Aorta (tissue), 5 donors: ENCODE measurements at regions not wholly inside any gene's neighbourhood (a gene's known extent, or its start where the extent isn't known, plus 50 kb on each side); places are given as distances from the start of the nearest gene placed in this dataset.
A peak's percentile ranks its signal among the peaks of the same experiment; 100 is the strongest.

Source experiments
- ATAC-seq: fragments of 200-7000 bp; cut with Tn5 transposase; one replicate; pipeline ENCODE4 v1.9.1; 2022; ENCODE audit warnings: moderate library complexity; ENCODE audit not compliant: low FRiP score
- DNase-seq, 2 donors: peaks; one replicate each; pipeline ENCODE4 v3.0.0-alpha.2; 2020
- H3K27ac ChIP-seq, 2 donors: one replicate each; pipeline ENCODE4 v1.5.1; 2013; ENCODE audit warnings: low read length in 2 of 2, mild to moderate bottlenecking in 2 of 2, moderate library complexity in 2 of 2, control low read depth in 1 of 2, inconsistent platforms in 1 of 2, low read depth in 1 of 2
- H3K27me3 ChIP-seq, 2 donors: one replicate each; pipeline ENCODE4 v1.6.1; 2013; ENCODE audit warnings: control low read depth in 1 of 2, low read length in 1 of 2, mild to moderate bottlenecking in 1 of 2, moderate library complexity in 1 of 2; ENCODE audit not compliant: insufficient read depth in 2 of 2, control insufficient read depth in 1 of 2
- H3K36me3 ChIP-seq, 2 donors: one replicate each; pipeline ENCODE4 v1.6.1; 2013; ENCODE audit warnings: control low read depth in 1 of 2, low read length in 1 of 2, mild to moderate bottlenecking in 1 of 2; ENCODE audit not compliant: insufficient read depth in 2 of 2, control insufficient read depth in 1 of 2
- H3K4me1 ChIP-seq, 2 donors: one replicate each; pipeline ENCODE4 v1.6.1; 2013; ENCODE audit warnings: low read length in 2 of 2, control low read depth in 1 of 2, mild to moderate bottlenecking in 1 of 2, moderate library complexity in 1 of 2; ENCODE audit not compliant: insufficient read depth in 2 of 2, control insufficient read depth in 1 of 2
- H3K4me3 ChIP-seq, 2 donors: one replicate each; pipeline ENCODE4 v1.5.1; 2013; ENCODE audit warnings: low read length in 2 of 2, control low read depth in 1 of 2, mild to moderate bottlenecking in 1 of 2
- H3K9me3 ChIP-seq: one replicate; pipeline ENCODE4 v1.6.1; 2013; ENCODE audit warnings: mild to moderate bottlenecking, low read length; ENCODE audit not compliant: control insufficient read depth
- WGBS, 2 donors: extraction: QIAGEN DNeasy Blood & Tissue Kit; methylation state at CpG; one replicate each; pipeline ENCODE4 v1.1.7; 2013; 5-methylcytosine and 5-hydroxymethylcytosine counted together
- intact Hi-C, 2 donors: fragments of 100-400 bp; cut with DNase I; formaldehyde crosslinking; loops; one replicate each; pipeline versions ENCODE4 v1.14.2 to v1.15.0; 2022
- donor health status: healthy with polysubstance abuse.
- donor health status: Bipolar disorder and iron deficiency.
- donor health status: DM: no; HTN: no; CAD: no.
- donor health status: DM: no; HTN: no; CAD: no.
- donor health status: DM: yes; HTN: yes; CAD: no.

DNA sequence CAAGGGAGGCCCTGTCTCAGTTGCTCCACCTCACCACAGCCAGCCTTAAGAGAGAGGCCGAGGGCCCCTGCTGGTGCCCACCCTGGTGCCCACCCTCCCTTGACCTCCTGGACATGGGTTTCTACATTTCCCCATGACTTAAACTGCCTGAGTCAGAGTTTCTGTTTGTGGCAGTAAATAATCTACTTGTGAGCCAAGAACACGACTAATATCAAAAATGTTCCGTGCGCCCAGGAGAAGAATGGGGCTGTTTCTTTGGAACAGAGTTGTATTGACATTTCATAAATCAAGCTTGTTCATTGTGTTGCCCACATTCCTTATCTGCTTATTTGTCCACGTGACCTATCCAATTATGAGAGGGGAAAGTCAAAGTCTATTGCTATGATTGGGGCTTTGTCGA lies 143.5 kb downstream of the ANKRD60 start:
- Histone ChIP-seq H3K27me3 (no peaks in the 10 kb centered on the region), H3K9me3 (no peaks in the 10 kb centered on the region), H3K4me3 (no peak overlapping the region), H3K4me1 (no peaks in the 10 kb centered on the region), H3K36me3 (no peaks in the 10 kb centered on the region), H3K27ac (no peak overlapping the region)
- DNase-seq (no peak), ATAC-seq (no peak)
- intact Hi-C loops, result loop anchor here in 1 of 2 donors (5.0 kb wide), 2 partner anchors 92 to 433 kb away; no protein-coding TSS in a partner anchor
- WGBS, 2 donors, result 65 to 68% methylated on average over 6 of the region's 6 CpGs

DNA sequence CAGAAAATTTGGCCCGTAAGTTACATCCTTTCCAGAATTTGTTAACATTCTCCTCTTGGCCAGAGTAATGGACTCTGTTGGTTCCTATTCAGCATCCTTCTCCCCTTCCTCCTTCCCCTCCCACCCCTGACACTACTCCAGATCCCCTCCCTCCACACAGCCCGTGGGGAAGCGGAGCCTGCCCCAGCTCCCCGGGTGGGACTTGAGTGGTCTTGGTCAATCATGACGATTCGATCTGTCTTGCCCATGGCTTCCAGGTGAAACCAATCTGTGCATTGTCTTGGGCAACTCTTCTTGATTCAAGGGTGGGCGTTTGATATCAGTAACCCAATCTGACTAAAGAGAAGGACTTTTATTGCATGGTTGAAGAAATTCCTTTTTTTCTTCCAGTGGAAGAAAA lies 143.9 kb downstream of the ANKRD60 start:
- no peak overlapping the region for H3K27ac ChIP-seq
- H3K4me1 ChIP-seq, result no peaks in the 10 kb centered on the region
- WGBS, 2 donors, result 95 to 98% methylated on average over 7 of the region's 7 CpGs
- no peak overlapping the region for H3K4me3 ChIP-seq
- no peaks in the 10 kb centered on the region for H3K9me3 ChIP-seq
- ATAC-seq (no peak), DNase-seq (no peak)
- H3K36me3 ChIP-seq, result no peaks in the 10 kb centered on the region
- H3K27me3 ChIP-seq, result no peaks in the 10 kb centered on the region
- intact Hi-C loops, result no loop called here

DNA sequence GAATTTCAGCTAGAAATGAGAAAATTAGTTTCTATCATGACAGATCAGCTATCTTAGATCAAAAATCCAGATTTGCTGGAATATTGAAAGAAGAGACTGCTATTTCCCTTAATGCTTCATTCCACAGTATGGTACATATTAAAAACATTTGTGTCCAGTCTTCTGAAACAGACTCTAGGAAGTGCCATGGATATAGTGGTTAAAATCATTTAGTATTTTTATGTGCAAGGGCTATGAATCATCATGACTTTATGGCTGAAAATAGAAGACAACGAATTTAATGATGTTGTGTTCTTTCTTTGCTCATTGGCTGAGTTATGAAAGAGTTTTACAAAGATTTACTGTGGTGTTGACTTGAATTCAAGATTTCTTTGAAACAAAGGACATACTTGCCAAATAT lies 146.6 kb downstream of the ANKRD60 start:
- H3K27me3 ChIP-seq, result no peaks in the 10 kb centered on the region
- H3K4me3 ChIP-seq, result no peak overlapping the region
- intact Hi-C loops, result no loop called here
- DNase-seq (no peak), ATAC-seq (no peak)
- 0 to 2% methylated on average over 1 of the region's 1 CpG for WGBS, 2 donors
- H3K9me3 ChIP-seq, result peaks cover 4% of the 10 kb centered on the region
- no peaks in the 10 kb centered on the region for H3K4me1 ChIP-seq
- H3K36me3 ChIP-seq, result no peaks in the 10 kb centered on the region
- H3K27ac ChIP-seq, result no peak overlapping the region

DNA sequence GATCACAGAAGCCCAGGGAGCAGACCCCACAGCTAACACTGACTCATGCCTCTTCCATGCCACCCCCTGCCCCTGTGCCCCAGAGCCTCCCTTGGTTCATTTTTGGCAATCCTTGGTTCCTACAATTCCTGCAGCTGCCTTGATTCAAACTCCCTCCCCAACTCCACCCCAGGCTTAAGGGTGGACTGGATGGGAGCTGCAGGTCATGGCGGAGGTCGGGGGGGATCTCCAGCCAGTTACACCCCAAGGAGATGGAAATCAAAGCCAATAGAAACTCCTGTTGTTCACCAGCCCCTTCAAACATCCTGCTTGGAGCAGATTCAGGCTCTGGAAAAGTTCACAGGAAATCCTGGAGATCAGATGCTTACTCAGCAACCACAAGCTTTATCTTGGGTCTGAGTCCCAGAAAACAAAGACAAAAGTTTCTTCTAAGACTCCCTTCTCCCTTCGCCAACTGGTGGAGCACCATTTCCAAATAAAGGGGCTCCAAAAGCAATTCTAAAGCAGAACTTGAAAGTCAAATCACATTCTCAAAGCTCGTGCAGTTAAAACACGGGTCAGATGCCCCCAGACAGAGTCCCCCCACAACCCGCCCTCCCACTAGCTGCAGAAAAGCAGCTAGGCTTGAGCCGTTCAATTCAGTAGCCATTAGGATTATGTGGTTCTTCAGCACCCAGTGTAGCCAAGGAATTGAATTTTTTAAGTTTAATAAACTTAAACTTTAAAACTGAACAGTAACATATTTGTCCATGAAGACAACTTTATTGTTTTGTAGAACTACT lies 149.5 kb downstream of the ANKRD60 start:
- H3K36me3 ChIP-seq, result no peaks in the 10 kb centered on the region
- 12 to 28% methylated on average over 7 of the region's 7 CpGs for WGBS, 2 donors
- ATAC-seq (no peak), DNase-seq (no peak)
- intact Hi-C loops, result no loop called here
- H3K9me3 ChIP-seq, result peaks cover 4% of the 10 kb centered on the region
- H3K27ac ChIP-seq, result no peak overlapping the region
- H3K4me1 ChIP-seq, result no peaks in the 10 kb centered on the region
- H3K4me3 ChIP-seq, result no peak overlapping the region
- no peaks in the 10 kb centered on the region for H3K27me3 ChIP-seq

DNA sequence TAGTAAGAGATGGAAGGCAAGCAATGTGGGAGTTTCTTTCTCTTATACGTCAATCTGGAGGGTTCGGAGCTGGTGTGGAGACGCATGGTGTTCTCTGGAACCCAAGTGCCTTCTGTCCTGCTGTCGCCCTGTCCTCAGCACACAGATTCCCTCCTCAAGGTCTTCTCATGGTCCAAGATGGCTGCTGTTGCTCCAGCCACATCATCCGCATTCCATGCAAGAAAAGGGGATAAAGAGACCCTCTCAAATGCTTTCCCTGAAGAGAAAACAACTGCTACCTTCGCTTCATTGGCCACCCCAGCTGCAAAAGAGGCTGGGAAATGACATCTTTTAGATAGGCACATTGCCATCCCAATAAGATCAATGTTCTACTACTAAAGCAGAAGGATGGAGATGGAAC lies 151.2 kb downstream of the ANKRD60 start:
- no peak for ATAC-seq
- WGBS, 2 donors, result 97 to 100% methylated on average over 6 of the region's 6 CpGs
- no peak overlapping the region for H3K4me3 ChIP-seq
- H3K27ac ChIP-seq, result no peak overlapping the region
- DNase-seq, result no peak
- H3K36me3 ChIP-seq, result no peaks in the 10 kb centered on the region
- peaks cover 4% of the 10 kb centered on the region for H3K9me3 ChIP-seq
- no peaks in the 10 kb centered on the region for H3K4me1 ChIP-seq
- no peaks in the 10 kb centered on the region for H3K27me3 ChIP-seq
- intact Hi-C loops, result no loop called here

DNA sequence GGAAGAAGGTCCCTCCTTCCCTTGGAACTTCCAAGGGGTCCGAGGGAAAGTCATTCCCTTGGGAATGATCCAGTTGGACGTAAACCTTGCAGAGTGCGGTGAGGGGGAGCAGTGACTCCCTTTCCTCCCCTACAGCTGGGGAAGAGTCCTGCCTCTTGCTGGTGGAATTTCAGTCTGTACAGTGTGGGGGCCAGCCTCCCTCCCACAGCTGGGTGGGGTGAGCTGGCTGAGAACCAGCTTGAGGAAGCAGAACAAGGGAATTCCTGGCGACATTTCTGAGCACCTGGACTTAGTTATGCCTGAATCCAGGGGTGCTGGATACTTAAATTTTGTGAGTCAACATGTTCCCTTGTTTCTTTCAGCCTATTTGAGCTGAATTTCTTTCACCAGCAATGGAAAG lies 152.0 kb downstream of the ANKRD60 start:
- DNase-seq (no peak), ATAC-seq (no peak)
- no peaks in the 10 kb centered on the region for H3K4me1 ChIP-seq
- no peak overlapping the region for H3K27ac ChIP-seq
- WGBS, 2 donors, result 84 to 87% methylated on average over 4 of the region's 4 CpGs
- intact Hi-C loops, result no loop called here
- no peaks in the 10 kb centered on the region for H3K36me3 ChIP-seq
- H3K9me3 ChIP-seq, result peaks cover 4% of the 10 kb centered on the region
- H3K27me3 ChIP-seq, result no peaks in the 10 kb centered on the region
- no peak overlapping the region for H3K4me3 ChIP-seq

DNA sequence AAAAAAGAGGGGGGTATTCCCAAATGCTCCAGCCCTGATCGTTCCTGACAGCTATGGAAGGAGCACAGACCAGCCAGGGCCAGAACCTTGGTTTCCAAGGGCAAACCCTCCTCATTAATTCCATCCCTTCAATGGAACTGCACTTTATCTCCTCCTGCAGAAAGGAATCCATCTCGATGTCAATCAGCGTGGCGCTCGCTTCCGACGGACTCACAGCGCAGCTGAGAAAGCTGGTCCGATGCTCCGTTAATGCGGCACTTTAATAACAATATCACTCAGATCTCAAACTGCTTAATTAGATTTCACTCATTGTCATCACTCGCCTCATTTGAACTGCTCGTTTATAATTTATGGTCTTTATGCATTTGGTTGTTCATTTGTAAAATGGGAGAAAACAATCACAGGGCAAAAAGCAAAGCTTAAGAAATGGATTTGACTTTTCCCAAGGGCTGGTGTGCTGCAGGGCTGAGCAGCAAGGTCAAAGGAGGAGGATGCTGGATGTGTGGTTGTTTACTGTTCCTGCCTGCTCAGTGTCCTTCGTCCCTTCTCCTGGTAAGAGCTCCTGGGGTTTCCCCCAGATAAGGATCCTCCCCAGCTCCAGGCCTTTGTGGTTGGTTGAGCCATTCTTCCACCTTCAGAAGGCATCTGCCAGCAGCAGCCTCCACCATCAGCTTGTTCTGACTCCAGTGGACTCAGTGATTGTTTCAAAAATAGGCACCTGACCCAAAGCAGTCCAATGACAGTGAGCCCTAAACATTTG lies 152.7 kb downstream of the ANKRD60 start:
- Histone ChIP-seq H3K36me3 (no peaks in the 10 kb centered on the region), H3K4me3 (no peak overlapping the region), H3K27me3 (no peaks in the 10 kb centered on the region), H3K9me3 (peaks cover 4% of the 10 kb centered on the region), H3K27ac (no peak overlapping the region), H3K4me1 (no peaks in the 10 kb centered on the region)
- DNase-seq, result no peak
- intact Hi-C loops, result no loop called here
- ATAC-seq, result no peak
- whole genome bisulfite sequencing, 2 donors, result 95 to 96% methylated on average over 14 of the region's 14 CpGs

DNA sequence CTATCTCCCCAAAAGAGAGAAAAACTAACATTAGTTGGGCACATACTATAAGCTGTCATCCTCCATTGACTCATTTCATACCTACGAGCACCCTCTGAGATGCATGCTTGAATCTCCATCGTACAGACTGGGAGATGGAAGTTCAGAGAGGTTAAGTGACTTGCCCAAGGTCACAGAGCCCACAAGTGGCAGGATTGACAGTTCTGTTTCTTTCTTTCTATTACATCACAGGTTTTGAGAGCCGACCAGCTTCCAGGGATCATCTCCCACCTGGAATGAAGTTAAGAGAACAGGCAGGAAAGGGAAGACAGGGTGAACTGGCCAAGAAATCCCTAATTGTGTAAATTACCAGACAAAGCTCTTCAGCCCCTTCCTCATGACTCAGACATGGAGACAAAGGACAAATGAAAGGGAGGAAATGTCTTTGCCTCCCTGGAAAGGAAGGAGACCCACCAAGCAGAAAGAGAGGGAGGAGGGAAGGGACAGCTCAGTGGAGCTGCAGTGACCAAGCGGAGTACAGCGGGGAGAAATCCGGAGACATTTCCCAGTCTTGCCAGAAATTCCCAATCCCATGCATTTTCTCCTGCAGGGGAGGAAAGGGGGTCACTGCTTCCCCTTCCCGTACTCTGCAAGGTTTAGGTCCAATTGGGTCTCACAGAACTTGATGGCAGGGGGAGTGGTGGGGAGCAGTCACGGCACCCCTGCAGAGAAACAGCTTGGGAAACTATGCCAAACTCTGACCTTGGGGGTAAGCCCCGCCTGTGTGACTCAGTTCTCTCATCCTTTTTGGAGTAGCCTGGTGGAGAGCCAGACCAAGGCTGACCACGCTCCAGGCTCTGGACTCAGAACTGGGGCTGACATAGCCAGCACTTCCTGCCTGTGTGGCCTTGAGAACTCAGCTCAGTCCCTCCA lies 154.3 kb downstream of the ANKRD60 start:
- intact Hi-C loops, result no loop called here
- no peak overlapping the region for H3K27ac ChIP-seq
- ATAC-seq (peak; percentile 80), DNase-seq (peak in 1 of 2 donors; percentile 72)
- 85 to 86% methylated on average over 10 of the region's 10 CpGs for WGBS, 2 donors
- H3K36me3 ChIP-seq, result no peaks in the 10 kb centered on the region
- H3K4me1 ChIP-seq, result no peaks in the 10 kb centered on the region
- peaks cover 4% of the 10 kb centered on the region for H3K9me3 ChIP-seq
- no peak overlapping the region for H3K4me3 ChIP-seq
- no peaks in the 10 kb centered on the region for H3K27me3 ChIP-seq
